ENCODE measurements at regions not wholly inside any gene's neighbourhood (a gene's known extent, or its start where the extent isn't known, plus 50 kb on each side); places are given as distances from the start of the nearest gene placed in this dataset.

DNA sequence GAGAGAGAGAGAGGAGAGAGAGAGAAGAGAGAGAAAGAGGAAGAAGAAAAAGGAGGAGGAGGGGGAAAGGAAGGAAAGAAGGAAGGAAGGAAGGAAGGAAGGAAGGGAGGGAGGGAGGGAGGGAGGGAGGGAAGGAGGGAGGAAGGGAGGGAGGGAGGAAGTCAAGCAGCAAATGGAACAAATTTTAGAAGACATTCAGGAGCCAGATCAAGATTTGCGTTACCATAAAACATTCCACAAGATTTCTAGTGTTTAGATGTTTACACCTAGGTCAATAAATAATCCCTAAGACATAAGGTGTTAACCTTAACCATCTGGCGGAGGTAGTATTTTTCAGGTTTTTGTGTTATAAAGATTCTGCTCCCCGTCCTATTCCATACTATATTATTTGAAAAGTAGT lies 1320.1 kb upstream of the PRMT6 start:
- TF ChIP-seq POLR2A (IDR thresholded peaks at IDR 0.05; ENCODE audit: extremely low read depth, insufficient read length), result no peak
- TF ChIP-seq, protein P1, sequence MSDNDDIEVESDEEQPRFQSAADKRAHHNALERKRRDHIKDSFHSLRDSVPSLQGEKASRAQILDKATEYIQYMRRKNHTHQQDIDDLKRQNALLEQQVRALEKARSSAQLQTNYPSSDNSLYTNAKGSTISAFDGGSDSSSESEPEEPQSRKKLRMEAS (IDR thresholded peaks at IDR 0.05; ENCODE audit: low read depth, low read length), result no peak
- TF ChIP-seq CTCF (IDR thresholded peaks at IDR 0.05; ENCODE audit: low read depth, low read length), result no peak
- no peak for TF ChIP-seq MYC (IDR thresholded peaks at IDR 0.05; ENCODE audit: low read depth, low read length)
